Ascending aorta (tissue), 2 donors: ENCODE measurements at regions not wholly inside any gene's neighbourhood (a gene's known extent, or its start where the extent isn't known, plus 50 kb on each side); places are given as distances from the start of the nearest gene placed in this dataset.

Experiments
- DNase-seq, 2 donors: peaks; one replicate each; pipeline ENCODE4 v3.0.0-alpha.2; 2019; ENCODE audit warnings: low spot score in 2 of 2
- H3K27ac ChIP-seq, 2 donors: fragments of 200-600 bp; sonication (generic); one replicate each; pipeline ENCODE4 v1.5.1; 2016 to 2017; ENCODE audit warnings: mild to moderate bottlenecking in 1 of 2
- H3K27me3 ChIP-seq: fragments of 200-600 bp; sonication (generic); one replicate; pipeline ENCODE4 v1.5.1; 2017
- H3K36me3 ChIP-seq, 2 donors: fragments of 200-600 bp; sonication (generic); one replicate each; pipeline ENCODE4 v1.5.1; 2016
- H3K4me1 ChIP-seq, 2 donors: fragments of 200-600 bp; sonication (generic); one replicate each; pipeline ENCODE4 v1.5.1; 2016 to 2017; ENCODE audit warnings: mild to moderate bottlenecking in 1 of 2
- H3K4me3 ChIP-seq, 2 donors: fragments of 200-600 bp; sonication (generic); one replicate each; pipeline ENCODE4 v1.5.1; 2016 to 2017; ENCODE audit warnings: mild to moderate bottlenecking in 1 of 2
- H3K9me3 ChIP-seq, 2 donors: fragments of 200-600 bp; sonication (generic); one replicate each; pipeline ENCODE4 v1.5.1; 2016
- intact Hi-C: fragments of 100-400 bp; cut with DNase I; formaldehyde crosslinking; loops from one replicate; pipeline ENCODE4 v1.15.1; 2023
- TF ChIP-seq, protein P1 (sequence below), 3 experiments: fragments of 200-600 bp in 2 of 3; fragments of 450-650 bp in 1 of 3; sonication (generic) in 2 of 3; IDR thresholded peaks; one replicate each; pipeline ENCODE4 v1.5.1; 2016 to 2019; ENCODE audit warnings: antibody characterized with exemption in 3 of 3, mild to moderate bottlenecking in 1 of 3, moderate library complexity in 1 of 3

DNA sequence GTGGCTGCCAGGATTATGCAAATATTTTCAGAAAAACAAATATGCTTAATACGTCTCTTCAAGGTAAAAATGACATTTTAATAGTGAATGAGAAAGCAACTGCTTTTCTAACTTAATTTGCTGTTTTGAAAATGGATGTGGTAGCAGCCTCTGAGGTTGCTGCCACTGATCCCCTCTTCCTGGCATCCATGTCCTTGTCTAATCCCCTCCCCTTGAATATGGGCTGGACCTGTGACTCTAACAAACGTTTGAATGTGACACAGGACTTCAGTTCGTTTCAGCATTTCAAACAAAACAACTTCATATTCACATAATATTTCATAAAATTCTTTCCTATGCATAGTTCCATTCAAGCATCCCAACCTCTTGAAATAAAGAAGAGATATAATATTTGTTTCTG is 64.2 kb upstream of the SLC38A2 start:
- Histone ChIP-seq H3K27ac (no peak overlapping the region), H3K4me3 (no peak overlapping the region), H3K27me3 (no peaks in the 10 kb centered on the region), H3K36me3 (no peaks in the 10 kb centered on the region), H3K9me3 (no peaks in the 10 kb centered on the region), H3K4me1 (peaks cover 0 to 6% of the 10 kb centered on the region in 2 donors)
- no peak for DNase-seq
- TF ChIP-seq, protein P1, sequence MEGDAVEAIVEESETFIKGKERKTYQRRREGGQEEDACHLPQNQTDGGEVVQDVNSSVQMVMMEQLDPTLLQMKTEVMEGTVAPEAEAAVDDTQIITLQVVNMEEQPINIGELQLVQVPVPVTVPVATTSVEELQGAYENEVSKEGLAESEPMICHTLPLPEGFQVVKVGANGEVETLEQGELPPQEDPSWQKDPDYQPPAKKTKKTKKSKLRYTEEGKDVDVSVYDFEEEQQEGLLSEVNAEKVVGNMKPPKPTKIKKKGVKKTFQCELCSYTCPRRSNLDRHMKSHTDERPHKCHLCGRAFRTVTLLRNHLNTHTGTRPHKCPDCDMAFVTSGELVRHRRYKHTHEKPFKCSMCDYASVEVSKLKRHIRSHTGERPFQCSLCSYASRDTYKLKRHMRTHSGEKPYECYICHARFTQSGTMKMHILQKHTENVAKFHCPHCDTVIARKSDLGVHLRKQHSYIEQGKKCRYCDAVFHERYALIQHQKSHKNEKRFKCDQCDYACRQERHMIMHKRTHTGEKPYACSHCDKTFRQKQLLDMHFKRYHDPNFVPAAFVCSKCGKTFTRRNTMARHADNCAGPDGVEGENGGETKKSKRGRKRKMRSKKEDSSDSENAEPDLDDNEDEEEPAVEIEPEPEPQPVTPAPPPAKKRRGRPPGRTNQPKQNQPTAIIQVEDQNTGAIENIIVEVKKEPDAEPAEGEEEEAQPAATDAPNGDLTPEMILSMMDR (IDR thresholded peaks at IDR 0.05), result no peak
- intact Hi-C loops, result no loop called here

DNA sequence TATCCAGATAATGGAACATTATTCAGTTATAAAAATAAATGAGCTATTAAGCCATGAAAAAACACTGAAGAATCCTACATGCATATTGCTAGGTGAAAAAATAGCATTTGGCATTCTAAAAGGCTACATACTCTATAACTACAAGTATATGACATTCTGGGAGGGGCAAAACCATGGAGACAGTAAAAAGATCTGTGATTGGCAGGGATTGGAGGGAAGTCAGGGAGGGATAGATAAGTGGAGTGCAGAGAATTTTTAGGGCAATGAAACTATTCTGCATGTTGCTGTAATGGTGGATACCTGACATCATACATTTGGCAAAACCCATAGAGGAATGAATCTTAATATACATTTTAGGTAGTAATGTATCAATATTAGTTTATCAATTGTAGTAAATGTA is 63.1 kb upstream of the SLC38A2 start:
- no peak overlapping the region for H3K4me3 ChIP-seq
- intact Hi-C loops, result no loop called here
- TF ChIP-seq, protein P1 (IDR thresholded peaks at IDR 0.05), result no peak
- H3K9me3 ChIP-seq, result no peaks in the 10 kb centered on the region
- H3K27me3 ChIP-seq, result no peaks in the 10 kb centered on the region
- H3K27ac ChIP-seq, result no peak overlapping the region
- H3K4me1 ChIP-seq, result peaks cover 0 to 13% of the 10 kb centered on the region in 2 donors
- H3K36me3 ChIP-seq, result no peaks in the 10 kb centered on the region
- DNase-seq, result no peak

DNA sequence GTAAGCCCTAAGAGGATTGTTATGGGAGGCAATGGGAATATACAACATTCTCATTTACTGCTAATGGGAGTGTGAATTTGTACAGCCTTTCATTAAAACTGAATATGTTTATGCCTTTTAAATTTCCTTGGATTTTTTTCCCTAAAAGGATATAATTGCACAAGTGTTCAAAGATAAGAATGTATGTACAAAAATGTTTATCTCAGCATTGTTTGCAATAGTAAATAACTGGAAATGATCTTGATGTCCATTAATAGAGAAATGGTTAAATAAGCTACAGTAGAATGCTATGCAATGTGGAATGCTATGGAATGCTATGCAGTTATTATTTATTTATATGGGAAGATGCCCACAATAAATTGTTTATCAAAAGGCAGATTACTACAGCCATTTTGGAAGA is 62.5 kb upstream of the SLC38A2 start:
- no peak for DNase-seq
- Histone ChIP-seq H3K4me1 (peaks cover 0 to 16% of the 10 kb centered on the region in 2 donors), H3K9me3 (no peaks in the 10 kb centered on the region), H3K27ac (no peak overlapping the region), H3K36me3 (no peaks in the 10 kb centered on the region), H3K27me3 (no peaks in the 10 kb centered on the region), H3K4me3 (no peak overlapping the region)
- TF ChIP-seq, protein P1 (IDR thresholded peaks at IDR 0.05), result no peak
- intact Hi-C loops, result no loop called here

DNA sequence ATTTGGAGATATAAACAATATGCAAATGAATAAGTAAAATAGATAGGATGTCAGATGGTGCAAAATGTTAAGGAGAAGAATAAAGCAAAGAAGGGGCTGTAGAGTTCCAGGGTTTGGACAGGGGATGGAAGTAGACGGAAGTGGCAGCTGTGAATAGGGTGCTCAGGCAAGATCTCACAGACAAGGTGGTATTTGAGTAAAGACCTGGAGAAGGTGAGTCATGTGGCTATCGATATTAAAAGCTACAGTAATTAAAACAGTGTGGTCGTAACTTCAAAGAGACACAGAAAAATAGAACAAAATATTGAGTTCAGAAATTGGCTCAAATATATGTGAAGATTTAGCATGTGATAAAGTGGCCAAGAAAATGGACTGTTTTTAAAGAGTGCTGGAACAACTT is 61.3 kb upstream of the SLC38A2 start:
- TF ChIP-seq, protein P1 (IDR thresholded peaks at IDR 0.05), result no peak
- intact Hi-C loops, result no loop called here
- H3K9me3 ChIP-seq, result no peaks in the 10 kb centered on the region

DNA sequence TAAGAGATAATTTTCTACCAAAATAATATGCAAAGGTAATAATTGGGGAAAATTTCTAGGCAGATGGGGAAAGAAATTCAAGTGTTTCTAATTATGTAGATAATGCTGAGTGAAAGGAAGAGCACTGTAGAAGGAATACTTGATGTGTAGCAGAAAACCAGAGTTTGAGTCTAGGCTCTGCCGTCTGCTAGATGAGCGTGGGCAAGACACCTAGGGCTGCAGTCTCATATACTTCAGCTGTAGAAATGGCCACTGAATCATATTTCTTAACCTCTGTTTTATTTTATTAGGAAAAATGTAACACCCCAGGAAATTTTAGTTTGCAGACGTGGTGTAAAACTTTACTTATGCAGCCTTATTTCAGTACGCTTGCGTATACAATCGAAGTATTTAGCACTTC is 59.8 kb upstream of the SLC38A2 start:
- Histone ChIP-seq H3K9me3 (no peaks in the 10 kb centered on the region), H3K27me3 (no peaks in the 10 kb centered on the region), H3K27ac (peak overlapping the region in 1 of 2 donors; percentile 19), H3K4me1 (peaks cover 0 to 16% of the 10 kb centered on the region in 2 donors), H3K36me3 (no peaks in the 10 kb centered on the region), H3K4me3 (no peak overlapping the region)
- DNase-seq, result no peak
- intact Hi-C loops, result no loop called here
- TF ChIP-seq, protein P1 (IDR thresholded peaks at IDR 0.05), result no peak

More for the DNA sequence above, 61.3 kb upstream of the SLC38A2 start:
- Histone ChIP-seq H3K36me3 (no peaks in the 10 kb centered on the region), H3K27ac (no peak overlapping the region), H3K27me3 (no peaks in the 10 kb centered on the region), H3K4me3 (no peak overlapping the region), H3K4me1 (peaks cover 0 to 16% of the 10 kb centered on the region in 2 donors)
- DNase-seq, result no peak
